K562 (cell line): ENCODE measurements at regions not wholly inside any gene's neighbourhood (a gene's known extent, or its start where the extent isn't known, plus 50 kb on each side); places are given as distances from the start of the nearest gene placed in this dataset.

Source experiments
- ATAC-seq: fragments of 200-7000 bp; cut with Tn5 transposase; 3 replicates; pipeline ENCODE4 v1.9.1; 2020; ENCODE audit warnings: moderate library complexity
- BruUV-seq: library from RNA; stranded (reverse); fragments of 400-500 nt; replicated peaks from 2 replicates; lab custom pipeline; 2021; lab: Mats Ljungman, UMichigan
- CTCF ChIA-PET: fragments of 300-600 bp; formaldehyde crosslinking; extraction: SDS; loops from one replicate; lab custom pipeline; 2021; ENCODE audit warnings: low intra/inter-chr PET ratio; lab: Yijun Ruan, JAX
- POLR2A ChIA-PET: fragments of 300-600, 350-650 bp; sonication (Branson Sonifier 250); formaldehyde crosslinking; extraction: SDS; loops from one replicate; lab custom pipeline; 2021; ENCODE audit warnings: antibody characterized with exemption, inconsistent platforms; lab: Yijun Ruan, JAX
- DNase-seq, 4 experiments: peaks; one replicate each; pipeline versions ENCODE4 v3.0.0 to v3.0.0-alpha.2; 2011 to 2018; ENCODE audit warnings: low spot score in 3 of 4, mixed read lengths in 3 of 4; ENCODE audit errors: extremely low read depth in 1 of 4
- FAIRE-seq: peaks from 2 replicates; lab custom pipeline; 2011; peaks lifted over from hg19 to GRCh38; lab: Jason Lieb, UNC
- H2AFZ ChIP-seq: 2 replicates; pipeline ENCODE4 v1.6.0; 2011; ENCODE audit warnings: low read depth, low read length, control low read depth, inconsistent platforms
- H3K27ac ChIP-seq: fragments of 200-600 bp; 3 replicates; pipeline ENCODE4 v1.8.0; 2011; ENCODE audit warnings: low read depth, mild to moderate bottlenecking, control low read depth, inconsistent platforms, low read length, moderate library complexity, mixed read lengths; ENCODE audit errors: extremely low read depth
- H3K27me3 ChIP-seq, 2 experiments: fragments of 300-600 bp in 1 of 2; 2 replicates in 1 of 2; 3 replicates in 1 of 2; pipeline versions ENCODE4 v1.6.0 to v1.8.0; 2011; ENCODE audit warnings: inconsistent platforms in 2 of 2, low read length in 2 of 2, mild to moderate bottlenecking in 1 of 2, mixed read lengths in 1 of 2, moderate library complexity in 1 of 2; ENCODE audit not compliant: control insufficient read depth in 2 of 2, insufficient read depth in 2 of 2
- H3K36me3 ChIP-seq: fragments of 300-600 bp; 3 replicates; pipeline ENCODE4 v1.8.0; 2011; ENCODE audit warnings: mild to moderate bottlenecking, low read length, inconsistent platforms; ENCODE audit not compliant: control insufficient read depth, insufficient read depth
- H3K4me1 ChIP-seq, 2 experiments: fragments of 200-600 bp in 1 of 2; replicated peaks in 1 of 2; 2 replicates in 1 of 2; 3 replicates in 1 of 2; pipeline versions ENCODE4 v1.5.1 to v1.8.0; 2011; ENCODE audit warnings: inconsistent platforms in 2 of 2, low read length in 2 of 2, mild to moderate bottlenecking in 1 of 2, mixed read lengths in 1 of 2, moderate library complexity in 1 of 2; ENCODE audit not compliant: control insufficient read depth in 2 of 2, insufficient read depth in 2 of 2
- H3K4me2 ChIP-seq: 2 replicates; pipeline ENCODE4 v1.6.1; 2011; ENCODE audit warnings: low read length, control low read depth, inconsistent platforms, mixed read lengths; ENCODE audit not compliant: insufficient read depth
- H3K4me3 ChIP-seq: fragments of 200-600 bp; sonication (generic), shearing (Covaris generic); 2 replicates; pipeline ENCODE4 v1.5.1; 2016; ENCODE audit warnings: control low read depth, inconsistent platforms
- H3K79me2 ChIP-seq: fragments of 200-600 bp; 3 replicates; pipeline ENCODE4 v1.8.0; 2011; ENCODE audit warnings: low read length, inconsistent platforms; ENCODE audit not compliant: control insufficient read depth, insufficient read depth
- H3K9ac ChIP-seq, 2 experiments: 2 replicates each; pipeline versions ENCODE4 v1.6.0 to v1.6.1; 2011; ENCODE audit warnings: low read depth in 2 of 2, low read length in 2 of 2, control low read depth in 1 of 2, inconsistent platforms in 1 of 2, mild to moderate bottlenecking in 1 of 2, mixed read lengths in 1 of 2; ENCODE audit not compliant: insufficient read depth in 1 of 2
- H3K9me1 ChIP-seq: one replicate; pipeline ENCODE4 v1.6.0; 2011; ENCODE audit warnings: inconsistent platforms, mild to moderate bottlenecking, low read length, moderate library complexity; ENCODE audit not compliant: control insufficient read depth, insufficient read depth
- H3K9me3 ChIP-seq: replicated peaks from 2 replicates; pipeline ENCODE4 v1.5.1; 2011; ENCODE audit warnings: low read depth, low read length, inconsistent platforms; ENCODE audit not compliant: control insufficient read depth, insufficient read depth
- H4K20me1 ChIP-seq: replicated peaks from 2 replicates; pipeline ENCODE4 v1.6.1; 2011; ENCODE audit warnings: low read length, inconsistent platforms, mixed read lengths; ENCODE audit not compliant: control insufficient read depth, insufficient read depth
- BCL6 ChIP-seq: fragments of 250-450 bp; sonication (Bioruptor Pico); IDR thresholded peaks from 2 replicates; pipeline ENCODE4 v1.4.0; 2020
- CTCF ChIP-seq, 3 experiments: IDR thresholded peaks in 2 of 3; conservative IDR thresholded peaks in 1 of 3; 2 replicates each; pipeline ENCODE4 v1.5.1; 2011 to 2012; ENCODE audit warnings: low read length in 3 of 3, mild to moderate bottlenecking in 3 of 3, control low read depth in 2 of 3, improper control_type of control experiment in 1 of 3, inconsistent platforms in 1 of 3, low read depth in 1 of 3, mixed read lengths in 1 of 3, moderate library complexity in 1 of 3; ENCODE audit not compliant: insufficient read depth in 2 of 3
- JUND ChIP-seq, 2 experiments: IDR thresholded peaks; 2 replicates in 1 of 2; 3 replicates in 1 of 2; pipeline ENCODE4 v1.6.1; 2011; ENCODE audit warnings: borderline replicate concordance in 2 of 2, low read depth in 2 of 2, low read length in 2 of 2, improper control_type of control experiment in 1 of 2, missing biosample characterization in 1 of 2, missing genetic modification characterization in 1 of 2, missing genetic modification reagents in 1 of 2
- PTRF ChIP-seq: fragments of 450-650 bp; IDR thresholded peaks from 2 replicates; pipeline ENCODE4 v1.6.1; 2016; ENCODE audit warnings: mild to moderate bottlenecking, missing genetic modification characterization, missing compliant biosample characterization
- RBM25 ChIP-seq: fragments of 200-400 bp; formaldehyde crosslinking; IDR thresholded peaks from 2 replicates; pipeline ENCODE4 v1.6.1; 2018; ENCODE audit warnings: low read length, low read depth, moderate library complexity; ENCODE audit not compliant: severe bottlenecking
- SMAD3 ChIP-seq: fragments of 450-650 bp; formaldehyde crosslinking; conservative IDR thresholded peaks from 2 replicates; pipeline ENCODE4 v1.4.0; 2020; ENCODE audit warnings: mild to moderate bottlenecking
- SPI1 ChIP-seq: IDR thresholded peaks from 2 replicates; pipeline ENCODE4 v1.6.1; 2011; ENCODE audit warnings: low read depth, low read length, control low read depth, borderline replicate concordance
- TCF3 ChIP-seq: sonication (generic); formaldehyde crosslinking; IDR thresholded peaks from 2 replicates; pipeline ENCODE4 v1.4.0; 2020; ENCODE audit warnings: mild to moderate bottlenecking, missing genetic modification reagents
- ZNF133 ChIP-seq: fragments of 250-450 bp; sonication (Bioruptor Pico); IDR thresholded peaks from 2 replicates; pipeline ENCODE4 v1.4.0; 2020; ENCODE audit warnings: mild to moderate bottlenecking
- WGBS: fragments of 100-300 bp; shearing (Covaris generic); methylation state at CpG from one replicate; pipeline ENCODE4 v1.1.6; 2016; ENCODE audit warnings: low coverage, mixed read lengths; ENCODE audit not compliant: insufficient coverage; ENCODE audit errors: missing lambda C conversion rate; 5-methylcytosine and 5-hydroxymethylcytosine counted together
- in situ Hi-C: fragments of 300-500 bp; cut with MboI; formaldehyde crosslinking; loops from 4 replicates; pipeline ENCODE4 v1.15.0; 2018; ENCODE audit warnings: inconsistent platforms, mixed read lengths
- intact Hi-C: fragments of 100-400 bp; cut with micrococcal nuclease; formaldehyde crosslinking; loops from 2 replicates; pipeline ENCODE4 v1.14.2; 2022
- TF ChIP-seq, protein P1 (sequence below): fragments of 450-650 bp; IDR thresholded peaks from 2 replicates; pipeline ENCODE4 v1.6.1; 2018; ENCODE audit not compliant: partially characterized antibody

DNA sequence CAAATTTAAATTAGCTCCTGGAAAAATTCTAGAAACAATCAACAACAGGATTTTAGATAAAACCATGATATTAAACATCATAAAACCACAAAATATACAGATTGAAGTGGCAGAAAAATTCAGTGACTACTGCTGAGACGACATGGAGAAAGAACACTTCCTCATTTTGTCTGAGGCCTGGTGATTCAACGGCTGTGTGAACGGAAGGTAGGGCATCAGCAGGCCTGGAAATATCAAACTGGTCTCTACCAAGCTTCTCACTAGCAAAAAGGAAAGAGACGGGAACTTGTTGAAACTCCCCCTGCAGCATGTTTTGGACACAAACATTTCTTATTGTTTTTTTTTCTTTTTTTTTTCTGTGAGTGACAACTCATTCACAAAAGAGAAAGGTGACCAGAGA, 58.0 kb upstream of the AHI1 start:
- in situ Hi-C loops: no loop called here
- no peak for DNase-seq
- H3K9ac ChIP-seq: no peak overlapping the region
- no peaks in the 10 kb centered on the region for H3K4me1 ChIP-seq
- no peaks in the 10 kb centered on the region; a peak in 1 of 5 replicates for H3K27me3 ChIP-seq
- H3K9me1 ChIP-seq: no peaks in the 10 kb centered on the region
- ChIA-PET POLR2A (interaction anchor here (0.7 to 1.4 kb wide), 3 partner anchors 19 to 340 kb away, joined by 3 to 5 read pairs (median 3); no protein-coding TSS in a partner anchor), CTCF (interaction anchor here (0.7 kb wide), 1 partner anchor 11 kb away, joined by 3 read pairs; no protein-coding TSS in a partner anchor)
- FAIRE-seq: no peak
- no peak overlapping the region for H2AFZ ChIP-seq
- peak; percentile 35; the same call in 1 of the 3 replicates for ATAC-seq
- H3K4me3 ChIP-seq: no peak overlapping the region
- no peaks in the 10 kb centered on the region for H3K36me3 ChIP-seq
- TF ChIP-seq BCL6 (CRISPR knock-in tag): no peak
- peak in 1 of 3 experiments; percentile 3; a peak in 1 of 6 replicates for TF ChIP-seq CTCF (IDR thresholded peaks at IDR 0.05 in 2 of 3, conservative IDR thresholded peaks at IDR 0.05 in 1 of 3; ENCODE audit: insufficient read depth in 2 of 3, low read depth in 1 of 3, low read length in 3 of 3)
- peak; percentile 95 for TF ChIP-seq SPI1
- H3K4me2 ChIP-seq: no peak overlapping the region
- no peaks in the 10 kb centered on the region for H3K79me2 ChIP-seq
- BruUV-seq: no TSS peak
- no peaks in the 10 kb centered on the region for H3K9me3 ChIP-seq
- H3K27ac ChIP-seq: no peak overlapping the region
- 0% methylated on average over 4 of the region's 4 CpGs for WGBS
- intact Hi-C loops: no loop called here
- H4K20me1 ChIP-seq: no peaks in the 10 kb centered on the region

GRCh38 chr6:135557582-135557981, 60.0 kb upstream of the AHI1 start:
- intact Hi-C loops: no loop called here
- no peak for DNase-seq
- WGBS: 0% methylated on average over 2 of the region's 2 CpGs
- Histone ChIP-seq H3K9ac (no peak overlapping the region), H3K9me1 (no peaks in the 10 kb centered on the region), H3K4me3 (no peak overlapping the region), H3K9me3 (no peaks in the 10 kb centered on the region), H3K27me3 (no peaks in the 10 kb centered on the region; a peak in 1 of 5 replicates), H3K36me3 (no peaks in the 10 kb centered on the region), H2AFZ (no peak overlapping the region), H4K20me1 (no peaks in the 10 kb centered on the region), H3K79me2 (no peaks in the 10 kb centered on the region), H3K4me1 (no peaks in the 10 kb centered on the region), H3K27ac (no peak overlapping the region), H3K4me2 (no peak overlapping the region)
- no TSS peak for BruUV-seq
- CTCF ChIA-PET: no interaction called here
- POLR2A ChIA-PET: interaction anchor here (0.7 kb wide), 2 partner anchors 9 to 18 kb away, joined by 3 to 4 read pairs; no protein-coding TSS in a partner anchor
- no peak for FAIRE-seq
- no peak for ATAC-seq
- in situ Hi-C loops: no loop called here
- TF ChIP-seq JUND (IDR thresholded peaks at IDR 0.05; ENCODE audit: borderline replicate concordance, low read depth, low read length) (no peak), JUND (tag; IDR thresholded peaks at IDR 0.05; ENCODE audit: borderline replicate concordance, low read depth, low read length) (no peak), RBM25 (no peak), ZNF133 (CRISPR knock-in tag) (no peak), SMAD3 (CRISPR knock-in tag) (no peak), TCF3 (CRISPR knock-in tag) (no peak), PTRF (tag) (no peak)
- TF ChIP-seq, protein P1, sequence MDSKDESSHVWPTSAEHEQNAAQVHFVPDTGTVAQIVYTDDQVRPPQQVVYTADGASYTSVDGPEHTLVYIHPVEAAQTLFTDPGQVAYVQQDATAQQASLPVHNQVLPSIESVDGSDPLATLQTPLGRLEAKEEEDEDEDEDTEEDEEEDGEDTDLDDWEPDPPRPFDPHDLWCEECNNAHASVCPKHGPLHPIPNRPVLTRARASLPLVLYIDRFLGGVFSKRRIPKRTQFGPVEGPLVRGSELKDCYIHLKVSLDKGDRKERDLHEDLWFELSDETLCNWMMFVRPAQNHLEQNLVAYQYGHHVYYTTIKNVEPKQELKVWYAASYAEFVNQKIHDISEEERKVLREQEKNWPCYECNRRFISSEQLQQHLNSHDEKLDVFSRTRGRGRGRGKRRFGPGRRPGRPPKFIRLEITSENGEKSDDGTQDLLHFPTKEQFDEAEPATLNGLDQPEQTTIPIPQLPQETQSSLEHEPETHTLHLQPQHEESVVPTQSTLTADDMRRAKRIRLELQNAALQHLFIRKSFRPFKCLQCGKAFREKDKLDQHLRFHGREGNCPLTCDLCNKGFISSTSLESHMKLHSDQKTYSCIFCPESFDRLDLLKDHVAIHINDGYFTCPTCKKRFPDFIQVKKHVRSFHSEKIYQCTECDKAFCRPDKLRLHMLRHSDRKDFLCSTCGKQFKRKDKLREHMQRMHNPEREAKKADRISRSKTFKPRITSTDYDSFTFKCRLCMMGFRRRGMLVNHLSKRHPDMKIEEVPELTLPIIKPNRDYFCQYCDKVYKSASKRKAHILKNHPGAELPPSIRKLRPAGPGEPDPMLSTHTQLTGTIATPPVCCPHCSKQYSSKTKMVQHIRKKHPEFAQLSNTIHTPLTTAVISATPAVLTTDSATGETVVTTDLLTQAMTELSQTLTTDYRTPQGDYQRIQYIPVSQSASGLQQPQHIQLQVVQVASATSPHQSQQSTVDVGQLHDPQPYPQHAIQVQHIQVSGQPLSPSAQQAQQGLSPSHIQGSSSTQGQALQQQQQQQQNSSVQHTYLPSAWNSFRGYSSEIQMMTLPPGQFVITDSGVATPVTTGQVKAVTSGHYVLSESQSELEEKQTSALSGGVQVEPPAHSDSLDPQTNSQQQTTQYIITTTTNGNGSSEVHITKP: no peak
